SU-DHL-6 (cell line): ENCODE measurements at regions not wholly inside any gene's neighbourhood (a gene's known extent, or its start where the extent isn't known, plus 50 kb on each side); places are given as distances from the start of the nearest gene placed in this dataset.

ENCODE experiments used
- H2AFZ ChIP-seq: fragments of 200-600 bp; sonication (generic); 2 replicates; pipeline ENCODE4 v1.6.1; 2014; ENCODE audit warnings: low read depth, mild to moderate bottlenecking, moderate library complexity, mixed read lengths, antibody characterized with exemption, low read length; ENCODE audit not compliant: severe bottlenecking
- H3F3A ChIP-seq: fragments of 200-600 bp; shearing (Covaris generic); 2 replicates; pipeline ENCODE4 v1.6.0; 2016; ENCODE audit warnings: antibody characterized with exemption, mild to moderate bottlenecking; ENCODE audit not compliant: insufficient read depth
- H3K27ac ChIP-seq: fragments of 200-600 bp; sonication (generic); 2 replicates; pipeline ENCODE4 v1.5.1; 2016; ENCODE audit warnings: low read depth, mild to moderate bottlenecking, low read length, moderate library complexity, mixed read lengths
- H3K27me3 ChIP-seq: fragments of 200-600 bp; sonication (generic), shearing (Covaris generic); 2 replicates; pipeline ENCODE4 v1.6.0; 2014; ENCODE audit warnings: mild to moderate bottlenecking, low read length
- H3K36me3 ChIP-seq: fragments of 200-600 bp; sonication (generic); 2 replicates; pipeline ENCODE4 v1.6.1; 2014; ENCODE audit warnings: mild to moderate bottlenecking, low read length, mixed read lengths
- H3K4me2 ChIP-seq: fragments of 300-600, 200-600 bp; shearing (Covaris generic), sonication (generic); 2 replicates; pipeline ENCODE4 v1.6.0; 2014; ENCODE audit warnings: low read length, low read depth, mild to moderate bottlenecking; ENCODE audit not compliant: poor library complexity, severe bottlenecking
- H3K4me3 ChIP-seq: fragments of 200-600 bp; sonication (generic); 2 replicates; pipeline ENCODE4 v1.5.1; 2014; ENCODE audit warnings: antibody characterized with exemption, low read length, mild to moderate bottlenecking, mixed read lengths; ENCODE audit not compliant: insufficient read depth, poor library complexity, severe bottlenecking
- H3K79me2 ChIP-seq: fragments of 200-600 bp; sonication (generic); 2 replicates; pipeline ENCODE4 v1.6.1; 2014; ENCODE audit warnings: mild to moderate bottlenecking, low read length, moderate library complexity; ENCODE audit not compliant: insufficient read depth
- H3K9ac ChIP-seq: fragments of 200-600 bp; sonication (generic); 2 replicates; pipeline ENCODE4 v1.7.0; 2014; ENCODE audit warnings: mild to moderate bottlenecking, low read length
- H3K9me2 ChIP-seq: fragments of 200-600 bp; sonication (generic); replicated peaks from 2 replicates; pipeline ENCODE4 v1.6.1; 2014; ENCODE audit warnings: low read length; ENCODE audit not compliant: insufficient read depth
- H3K9me3 ChIP-seq: fragments of 200-600 bp; sonication (generic); 2 replicates; pipeline ENCODE4 v1.6.1; 2014; ENCODE audit warnings: low read length, mixed read lengths; ENCODE audit not compliant: insufficient read depth
- H4K20me1 ChIP-seq: fragments of 200-600 bp; sonication (generic); 2 replicates; pipeline ENCODE4 v1.6.1; 2014; ENCODE audit warnings: low read depth, mild to moderate bottlenecking, antibody characterized with exemption, low read length, moderate library complexity, mixed read lengths
- EZH2phosphoT487 ChIP-seq: fragments of 200-600 bp; sonication (generic), shearing (Covaris generic); conservative IDR thresholded peaks from 2 replicates; pipeline ENCODE4 v1.6.1; 2018; ENCODE audit warnings: mild to moderate bottlenecking, antibody characterized with exemption, low read length, moderate library complexity, mixed read lengths
- TF ChIP-seq, protein P1 (sequence below): fragments of 200-600 bp; sonication (generic); IDR thresholded peaks from one replicate; pipeline ENCODE4 v1.5.1; 2017; ENCODE audit warnings: antibody characterized with exemption, mild to moderate bottlenecking, low read length, moderate library complexity; ENCODE audit not compliant: insufficient read depth, poor library complexity, severe bottlenecking

DNA sequence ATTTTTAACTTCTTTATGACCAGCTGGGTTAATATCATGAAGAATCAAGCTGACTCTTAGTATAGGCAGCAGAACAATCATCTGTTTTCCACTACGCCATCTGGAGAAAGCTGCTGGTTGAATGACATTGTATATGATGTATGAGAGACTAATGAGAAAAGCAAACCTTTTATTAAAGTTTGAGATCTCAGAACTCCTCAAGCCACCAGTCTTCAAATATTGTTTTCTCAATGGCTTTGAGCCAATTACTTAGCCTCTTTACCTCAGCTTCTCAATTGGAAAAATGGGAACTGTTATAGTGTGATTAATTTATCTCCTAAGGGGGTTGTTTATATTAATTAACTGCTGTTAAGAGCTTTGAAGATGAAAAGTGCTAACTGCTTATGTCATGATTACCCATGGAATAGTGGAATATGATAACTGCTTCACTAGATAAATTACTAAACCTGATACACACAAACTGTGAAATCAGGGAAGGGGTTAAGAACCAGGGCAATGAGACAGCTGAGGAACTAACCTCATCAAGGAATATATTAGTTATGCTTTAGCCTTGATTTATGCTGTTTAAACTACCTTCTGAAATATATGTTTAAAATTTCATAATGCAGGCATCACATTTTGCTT lies 330.1 kb downstream of the SOX2 start:
- H3K27ac ChIP-seq, result no peak overlapping the region
- no peaks in the 10 kb centered on the region for H3K36me3 ChIP-seq
- no peak for TF ChIP-seq EZH2phosphoT487
- TF ChIP-seq, protein P1, sequence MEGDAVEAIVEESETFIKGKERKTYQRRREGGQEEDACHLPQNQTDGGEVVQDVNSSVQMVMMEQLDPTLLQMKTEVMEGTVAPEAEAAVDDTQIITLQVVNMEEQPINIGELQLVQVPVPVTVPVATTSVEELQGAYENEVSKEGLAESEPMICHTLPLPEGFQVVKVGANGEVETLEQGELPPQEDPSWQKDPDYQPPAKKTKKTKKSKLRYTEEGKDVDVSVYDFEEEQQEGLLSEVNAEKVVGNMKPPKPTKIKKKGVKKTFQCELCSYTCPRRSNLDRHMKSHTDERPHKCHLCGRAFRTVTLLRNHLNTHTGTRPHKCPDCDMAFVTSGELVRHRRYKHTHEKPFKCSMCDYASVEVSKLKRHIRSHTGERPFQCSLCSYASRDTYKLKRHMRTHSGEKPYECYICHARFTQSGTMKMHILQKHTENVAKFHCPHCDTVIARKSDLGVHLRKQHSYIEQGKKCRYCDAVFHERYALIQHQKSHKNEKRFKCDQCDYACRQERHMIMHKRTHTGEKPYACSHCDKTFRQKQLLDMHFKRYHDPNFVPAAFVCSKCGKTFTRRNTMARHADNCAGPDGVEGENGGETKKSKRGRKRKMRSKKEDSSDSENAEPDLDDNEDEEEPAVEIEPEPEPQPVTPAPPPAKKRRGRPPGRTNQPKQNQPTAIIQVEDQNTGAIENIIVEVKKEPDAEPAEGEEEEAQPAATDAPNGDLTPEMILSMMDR, result no peak
- H3K79me2 ChIP-seq, result no peaks in the 10 kb centered on the region
- no peaks in the 10 kb centered on the region for H3K27me3 ChIP-seq
- H3K4me2 ChIP-seq, result no peak overlapping the region
- no peak overlapping the region for H3K4me3 ChIP-seq
- no peaks in the 10 kb centered on the region for H3K9me2 ChIP-seq
- H3K9me3 ChIP-seq, result no peaks in the 10 kb centered on the region
- no peak overlapping the region for H2AFZ ChIP-seq
- H4K20me1 ChIP-seq, result no peaks in the 10 kb centered on the region
- H3K9ac ChIP-seq, result no peak overlapping the region
- H3F3A ChIP-seq, result no peaks in the 10 kb centered on the region

DNA sequence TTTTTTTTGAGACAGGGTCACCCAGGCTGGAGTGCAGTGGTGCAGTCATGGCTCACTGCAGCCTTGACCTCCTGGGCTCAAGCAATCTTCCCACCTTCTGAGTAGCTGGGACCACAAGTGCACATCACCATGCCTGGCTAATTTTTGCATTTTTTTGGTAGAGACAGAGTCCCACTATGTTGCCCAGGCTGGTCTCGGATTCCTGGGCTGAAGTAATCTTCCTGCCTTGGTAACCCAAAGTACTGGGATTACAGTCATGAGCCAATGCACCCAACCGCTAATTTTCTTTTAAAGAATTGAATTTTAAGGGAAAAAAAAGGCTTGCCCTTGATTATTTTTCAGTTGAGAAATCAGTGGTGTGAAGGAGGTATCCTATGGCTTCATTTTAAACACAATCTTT lies 334.0 kb downstream of the SOX2 start:
- H3F3A ChIP-seq, result no peaks in the 10 kb centered on the region
- no peaks in the 10 kb centered on the region for H3K36me3 ChIP-seq
- no peaks in the 10 kb centered on the region for H3K9me3 ChIP-seq
- H3K9me2 ChIP-seq, result no peaks in the 10 kb centered on the region
- H3K4me3 ChIP-seq, result no peak overlapping the region
- H3K79me2 ChIP-seq, result no peaks in the 10 kb centered on the region
- H3K9ac ChIP-seq, result no peak overlapping the region
- TF ChIP-seq, protein P1, result no peak
- TF ChIP-seq EZH2phosphoT487, result no peak
- no peaks in the 10 kb centered on the region for H4K20me1 ChIP-seq
- H3K4me2 ChIP-seq, result no peak overlapping the region
- H2AFZ ChIP-seq, result no peak overlapping the region
- H3K27me3 ChIP-seq, result no peaks in the 10 kb centered on the region
- H3K27ac ChIP-seq, result no peak overlapping the region

DNA sequence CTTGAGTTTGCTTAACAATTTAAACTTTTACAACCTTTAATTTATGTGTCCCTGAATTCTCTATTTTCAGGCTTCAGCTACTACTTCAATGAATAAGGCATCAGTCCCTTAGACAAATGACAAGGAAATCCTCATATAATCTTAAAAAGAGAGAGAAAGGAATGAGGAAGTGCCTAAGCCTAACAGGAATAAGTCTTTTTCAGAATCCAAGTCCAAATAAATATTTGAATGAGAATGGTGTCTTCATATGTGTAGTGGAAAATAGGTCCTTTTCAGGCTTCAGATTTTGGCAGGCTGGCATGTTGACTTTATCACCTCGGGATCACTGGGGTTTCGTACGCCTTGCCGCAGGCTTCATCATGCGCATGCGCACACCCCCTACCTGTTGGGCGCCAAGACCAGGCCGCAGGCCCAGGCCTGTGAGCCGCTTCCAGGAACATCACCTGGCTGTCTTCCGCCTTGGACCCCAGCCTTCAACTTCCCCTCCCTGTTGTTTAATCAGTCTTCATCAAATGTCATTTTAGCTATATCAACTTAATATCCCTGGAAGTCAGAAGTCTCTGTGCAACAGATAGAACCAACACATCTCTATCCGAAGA lies 334.5 kb downstream of the SOX2 start:
- no peak overlapping the region for H3K9ac ChIP-seq
- H4K20me1 ChIP-seq, result no peaks in the 10 kb centered on the region
- TF ChIP-seq, protein P1, result no peak
- no peak for TF ChIP-seq EZH2phosphoT487
- no peaks in the 10 kb centered on the region for H3K9me3 ChIP-seq
- no peak overlapping the region for H2AFZ ChIP-seq
- H3K4me2 ChIP-seq, result no peak overlapping the region
- H3K9me2 ChIP-seq, result no peaks in the 10 kb centered on the region
- H3K36me3 ChIP-seq, result no peaks in the 10 kb centered on the region
- no peaks in the 10 kb centered on the region for H3K27me3 ChIP-seq
- no peaks in the 10 kb centered on the region for H3F3A ChIP-seq
- no peak overlapping the region for H3K27ac ChIP-seq
- no peak overlapping the region for H3K4me3 ChIP-seq
- no peaks in the 10 kb centered on the region for H3K79me2 ChIP-seq
